HG02588 (cell line): ENCODE measurements at regions not wholly inside any gene's neighbourhood (a gene's known extent, or its start where the extent isn't known, plus 50 kb on each side); places are given as distances from the start of the nearest gene placed in this dataset.

Experiments
- ATAC-seq: cut with Tn5 transposase; IDR thresholded peaks from one replicate; pipeline ENCODE4 v1.9.1; 2021; ENCODE audit warnings: mild to moderate bottlenecking, moderate library complexity; ENCODE audit not compliant: unreplicated experiment

GRCh38 chr1:9179463-9180110, 50.7 kb upstream of the GPR157 start:
- ATAC-seq: no peak

- no peak for ATAC-seq
Observed at GRCh38 chr1:9180111-9180819, 51.4 kb upstream of the GPR157 start.

GRCh38 chr1:9181176-9181906, 52.4 kb upstream of the GPR157 start:
- ATAC-seq: peak; percentile 41

GRCh38 chr1:9181990-9182783, 52.4 kb upstream of the H6PD start:
- ATAC-seq: peak; percentile 46

- ATAC-seq: no peak
Observed at GRCh38 chr1:9182784-9183257, 51.8 kb upstream of the H6PD start.

GRCh38 chr1:9183441-9183840, 51.1 kb upstream of the H6PD start:
- no peak for ATAC-seq

GRCh38 chr1:9183898-9184297, 50.7 kb upstream of the H6PD start:
- no peak for ATAC-seq

- no peak for ATAC-seq
Observed at GRCh38 chr1:9184749-9185148, 49.8 kb upstream of the H6PD start.
